ACHN (cell line): ENCODE measurements at regions not wholly inside any gene's neighbourhood (a gene's known extent, or its start where the extent isn't known, plus 50 kb on each side); places are given as distances from the start of the nearest gene placed in this dataset.
"Not testable (repeated sequence)": the region's sequence is repeated elsewhere in the genome, so short reads cannot be mapped to it uniquely, and the experiment has no call there.

ENCODE experiments used
- DNase-seq: peaks from one replicate; pipeline ENCODE4 v3.0.0-alpha.2; 2015
- in situ Hi-C: cut with HindIII; loops from 2 replicates; pipeline ENCODE4 v1.10.0; 2017; ENCODE audit warnings: low sequenced_read_pairs, low pct_ligation_motif_present, low pct_unique_long_range_greater_than_20kb

GRCh38 chr18:961644-962355 is 57.1 kb downstream of the ADCYAP1 start:
- DNase-seq, result peak; percentile 22
- in situ Hi-C loops, result no loop called here

- in situ Hi-C loops, result no loop called here
- DNase-seq, result no peak
Measured at GRCh38 chr18:963276-963675, 58.6 kb downstream of the ADCYAP1 start.

GRCh38 chr18:965921-966758 is 61.5 kb downstream of the ADCYAP1 start:
- in situ Hi-C loops, result no loop called here
- DNase-seq, result no peak

GRCh38 chr18:966759-967576 is 62.3 kb downstream of the ADCYAP1 start:
- in situ Hi-C loops, result no loop called here
- no peak for DNase-seq

GRCh38 chr18:968910-969309 is 64.2 kb downstream of the ADCYAP1 start:
- DNase-seq, in situ Hi-C loops: not testable (repeated sequence)

GRCh38 chr18:969311-969710 is 64.6 kb downstream of the ADCYAP1 start:
- DNase-seq, in situ Hi-C loops: not testable (repeated sequence)

- in situ Hi-C loops, DNase-seq: not testable (repeated sequence)
Measured at GRCh38 chr18:974606-975005, 69.9 kb downstream of the ADCYAP1 start.

GRCh38 chr18:976393-977128 is 71.9 kb downstream of the ADCYAP1 start:
- DNase-seq, in situ Hi-C loops: not testable (repeated sequence)

GRCh38 chr18:977327-977726 is 72.7 kb downstream of the ADCYAP1 start:
- in situ Hi-C loops, DNase-seq: not testable (repeated sequence)

GRCh38 chr18:977732-978131 is 73.1 kb downstream of the ADCYAP1 start:
- in situ Hi-C loops, DNase-seq: not testable (repeated sequence)

GRCh38 chr18:980586-980985 is 75.9 kb downstream of the ADCYAP1 start:
- no peak for DNase-seq
- in situ Hi-C loops, result no loop called here

- DNase-seq, result no peak
- in situ Hi-C loops, result no loop called here
Measured at GRCh38 chr18:984004-984403, 79.3 kb downstream of the ADCYAP1 start.

GRCh38 chr18:985212-985661 is 80.6 kb downstream of the ADCYAP1 start:
- in situ Hi-C loops, result no loop called here
- no peak for DNase-seq

- DNase-seq, result no peak
- in situ Hi-C loops, result no loop called here
Measured at GRCh38 chr18:986051-986450, 81.4 kb downstream of the ADCYAP1 start.

- in situ Hi-C loops, result no loop called here
- DNase-seq, result no peak
Measured at GRCh38 chr18:986552-986951, 81.9 kb downstream of the ADCYAP1 start.

GRCh38 chr18:987325-988186 is 82.9 kb downstream of the ADCYAP1 start:
- peak; percentile 5 for DNase-seq

GRCh38 chr18:989425-989824 is 84.8 kb downstream of the ADCYAP1 start:
- in situ Hi-C loops, result no loop called here
- no peak for DNase-seq

More at GRCh38 chr18:987325-988186, 82.9 kb downstream of the ADCYAP1 start:
- in situ Hi-C loops, result no loop called here
